WI38 (cell line): ENCODE measurements at regions not wholly inside any gene's neighbourhood (a gene's known extent, or its start where the extent isn't known, plus 50 kb on each side); places are given as distances from the start of the nearest gene placed in this dataset.

Experiments used
- H3K4me3 ChIP-seq: 2 replicates; pipeline ENCODE4 v1.5.1; 2011; ENCODE audit warnings: low read depth, mild to moderate bottlenecking, control low read depth, low read length
- TF ChIP-seq, protein P1 (sequence below): IDR thresholded peaks from 2 replicates; pipeline ENCODE4 v1.5.1; 2012; ENCODE audit warnings: low read depth, mild to moderate bottlenecking, control low read depth, low read length

DNA sequence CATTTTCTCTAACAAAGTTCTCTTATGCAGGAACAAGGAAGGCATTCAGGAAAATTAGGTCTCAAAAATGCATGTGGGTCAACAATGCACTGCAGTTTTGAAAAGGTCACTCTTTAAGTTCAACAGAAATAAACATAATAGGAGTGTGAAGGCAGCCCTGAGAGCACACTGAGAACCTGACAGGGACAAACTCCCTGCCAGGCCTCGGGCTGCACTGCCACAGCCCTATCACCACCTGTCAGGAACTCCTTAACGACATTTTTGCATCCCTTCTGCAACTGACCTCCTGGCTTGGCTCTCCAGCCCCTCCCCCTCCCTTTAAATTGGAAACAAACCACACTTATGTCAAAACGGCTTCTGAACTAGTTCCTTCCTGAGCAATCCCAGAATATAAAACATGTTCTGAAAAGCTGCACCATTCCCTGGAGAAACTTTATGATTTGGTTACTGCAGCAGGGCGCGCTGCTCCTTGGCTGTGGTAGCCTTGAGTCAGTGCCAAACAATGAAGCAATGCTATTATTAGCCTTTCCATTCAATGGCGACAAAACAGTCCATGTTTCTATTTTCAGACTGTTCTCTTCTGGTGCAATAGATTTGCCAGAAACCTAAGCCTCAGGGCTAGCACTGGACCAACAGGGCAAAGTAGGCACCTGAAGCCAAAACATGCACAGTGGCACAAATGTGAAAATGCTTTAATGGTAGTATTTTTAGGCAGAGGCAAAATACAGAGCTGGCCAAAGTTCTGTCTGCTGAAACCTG is 160.1 kb upstream of the ZNF608 start:
- TF ChIP-seq, protein P1, sequence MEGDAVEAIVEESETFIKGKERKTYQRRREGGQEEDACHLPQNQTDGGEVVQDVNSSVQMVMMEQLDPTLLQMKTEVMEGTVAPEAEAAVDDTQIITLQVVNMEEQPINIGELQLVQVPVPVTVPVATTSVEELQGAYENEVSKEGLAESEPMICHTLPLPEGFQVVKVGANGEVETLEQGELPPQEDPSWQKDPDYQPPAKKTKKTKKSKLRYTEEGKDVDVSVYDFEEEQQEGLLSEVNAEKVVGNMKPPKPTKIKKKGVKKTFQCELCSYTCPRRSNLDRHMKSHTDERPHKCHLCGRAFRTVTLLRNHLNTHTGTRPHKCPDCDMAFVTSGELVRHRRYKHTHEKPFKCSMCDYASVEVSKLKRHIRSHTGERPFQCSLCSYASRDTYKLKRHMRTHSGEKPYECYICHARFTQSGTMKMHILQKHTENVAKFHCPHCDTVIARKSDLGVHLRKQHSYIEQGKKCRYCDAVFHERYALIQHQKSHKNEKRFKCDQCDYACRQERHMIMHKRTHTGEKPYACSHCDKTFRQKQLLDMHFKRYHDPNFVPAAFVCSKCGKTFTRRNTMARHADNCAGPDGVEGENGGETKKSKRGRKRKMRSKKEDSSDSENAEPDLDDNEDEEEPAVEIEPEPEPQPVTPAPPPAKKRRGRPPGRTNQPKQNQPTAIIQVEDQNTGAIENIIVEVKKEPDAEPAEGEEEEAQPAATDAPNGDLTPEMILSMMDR = no peak
- H3K4me3 ChIP-seq = no peak overlapping the region

DNA sequence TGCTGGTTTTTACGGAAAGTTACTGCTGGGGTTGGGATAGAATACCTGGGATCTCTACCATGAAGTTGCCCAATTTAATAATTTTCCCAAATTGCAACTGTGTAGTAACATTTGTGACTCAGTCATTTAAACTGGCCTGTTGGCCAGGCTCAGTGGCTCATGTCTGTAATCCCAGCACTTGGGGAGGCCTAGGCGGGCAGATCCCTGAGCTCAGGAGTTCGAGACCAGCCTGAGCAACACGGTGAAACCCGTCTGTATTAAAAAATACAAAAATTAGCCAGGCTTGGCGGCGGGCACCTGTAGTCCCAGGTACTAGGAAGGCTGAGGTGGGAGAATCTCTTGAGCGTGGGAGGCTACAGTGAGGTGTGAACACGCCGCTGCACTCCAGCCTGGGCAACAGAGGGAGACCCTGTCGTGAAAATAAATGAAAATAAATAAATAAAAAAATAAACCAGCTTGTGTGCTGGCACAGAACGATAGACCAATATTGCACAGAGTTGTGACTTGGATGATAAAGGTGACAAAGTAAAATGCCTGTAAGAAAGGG is 160.7 kb upstream of the ZNF608 start:
- H3K4me3 ChIP-seq = no peak overlapping the region
- TF ChIP-seq, protein P1 = no peak

DNA sequence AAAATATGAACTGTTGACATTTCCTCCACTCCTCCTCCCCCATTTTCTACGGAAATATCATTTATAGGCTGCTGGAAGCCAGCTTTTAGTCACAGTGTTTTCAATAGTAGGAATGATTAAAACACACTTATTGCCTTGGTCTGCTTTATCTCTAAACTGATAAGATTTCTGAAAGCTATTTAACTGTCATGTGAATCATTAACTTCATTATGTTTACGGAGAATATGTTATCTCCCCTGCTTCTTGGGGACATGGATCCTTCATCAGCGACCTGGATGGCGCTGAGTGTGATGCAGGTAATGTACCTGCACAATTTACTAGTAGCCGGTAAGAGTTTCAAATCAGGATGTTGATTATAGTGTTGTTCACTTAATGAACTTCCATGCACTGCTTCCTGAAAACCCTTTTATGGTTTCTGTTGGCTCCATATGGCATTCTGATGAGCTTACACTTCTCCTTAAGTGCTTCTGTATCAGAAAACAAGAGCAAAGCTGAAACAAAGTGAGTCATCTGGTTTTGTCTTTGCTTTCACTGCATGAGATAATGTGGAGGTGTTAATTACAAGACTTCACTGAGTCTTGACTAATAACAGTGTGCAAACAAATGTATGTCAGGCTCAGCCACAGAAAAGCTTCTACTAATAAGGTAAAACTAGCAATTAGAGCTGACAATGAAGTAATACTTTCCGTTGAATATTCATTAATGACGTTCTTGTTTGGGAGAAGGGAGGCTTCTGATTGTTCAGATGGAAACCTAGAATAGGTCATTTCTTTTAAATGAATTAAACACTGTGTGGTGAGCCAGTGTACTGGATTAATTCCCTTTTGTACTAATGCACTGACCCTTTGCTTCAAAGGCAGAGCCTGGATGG is 162.4 kb upstream of the ZNF608 start:
- no peak overlapping the region for H3K4me3 ChIP-seq
- TF ChIP-seq, protein P1 = no peak

DNA sequence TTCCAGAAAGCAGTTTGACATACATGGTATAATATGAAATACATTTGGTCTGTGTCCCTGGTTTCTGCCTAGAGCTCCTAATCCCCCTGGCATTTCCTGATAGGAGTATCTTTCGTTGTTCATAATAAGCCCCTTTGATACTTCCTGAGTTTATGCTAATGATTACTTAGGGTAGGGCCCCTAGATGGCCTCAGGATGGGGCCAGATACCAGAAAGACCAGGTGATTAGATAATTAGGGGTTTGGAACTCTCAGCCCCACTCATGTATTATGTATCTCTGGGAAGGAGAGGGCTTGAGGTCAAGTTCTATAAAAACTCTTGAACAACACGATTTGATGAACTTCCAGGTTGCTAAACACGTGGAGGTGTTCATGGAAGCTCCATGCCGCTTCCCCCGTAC is 163.3 kb upstream of the ZNF608 start:
- H3K4me3 ChIP-seq = no peak overlapping the region
- TF ChIP-seq, protein P1 = no peak

DNA sequence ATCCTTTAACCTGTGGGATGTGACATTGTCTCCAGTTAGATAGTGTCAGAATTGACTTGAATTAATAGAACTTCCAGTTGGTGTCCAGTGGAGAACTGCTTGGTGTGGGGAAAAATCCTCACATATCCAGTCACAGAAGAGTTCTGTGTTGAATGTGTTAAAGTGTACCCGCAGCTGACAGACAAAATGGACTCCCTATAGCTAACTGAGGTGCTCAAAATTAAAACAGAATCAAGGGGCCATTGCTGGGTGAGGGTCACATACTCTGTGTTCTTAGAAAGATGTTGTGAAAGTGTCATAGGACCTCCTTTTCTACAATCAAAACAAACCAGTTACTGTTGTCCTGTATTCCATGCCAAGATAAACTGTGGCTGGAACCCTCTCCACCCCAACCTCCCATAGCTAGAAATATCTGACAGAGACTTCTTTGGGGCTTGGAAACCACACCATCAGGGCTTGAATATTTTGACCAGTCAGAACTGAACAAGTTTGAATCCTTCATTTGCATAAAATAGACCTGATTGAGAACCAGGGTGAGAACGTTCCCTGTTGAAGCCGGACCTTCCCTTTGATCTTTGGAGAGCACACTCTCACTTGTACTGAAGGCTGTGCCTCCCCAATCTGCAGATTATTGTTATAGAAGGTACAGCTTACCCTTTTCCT is 164.0 kb upstream of the ZNF608 start:
- TF ChIP-seq, protein P1 = no peak

DNA sequence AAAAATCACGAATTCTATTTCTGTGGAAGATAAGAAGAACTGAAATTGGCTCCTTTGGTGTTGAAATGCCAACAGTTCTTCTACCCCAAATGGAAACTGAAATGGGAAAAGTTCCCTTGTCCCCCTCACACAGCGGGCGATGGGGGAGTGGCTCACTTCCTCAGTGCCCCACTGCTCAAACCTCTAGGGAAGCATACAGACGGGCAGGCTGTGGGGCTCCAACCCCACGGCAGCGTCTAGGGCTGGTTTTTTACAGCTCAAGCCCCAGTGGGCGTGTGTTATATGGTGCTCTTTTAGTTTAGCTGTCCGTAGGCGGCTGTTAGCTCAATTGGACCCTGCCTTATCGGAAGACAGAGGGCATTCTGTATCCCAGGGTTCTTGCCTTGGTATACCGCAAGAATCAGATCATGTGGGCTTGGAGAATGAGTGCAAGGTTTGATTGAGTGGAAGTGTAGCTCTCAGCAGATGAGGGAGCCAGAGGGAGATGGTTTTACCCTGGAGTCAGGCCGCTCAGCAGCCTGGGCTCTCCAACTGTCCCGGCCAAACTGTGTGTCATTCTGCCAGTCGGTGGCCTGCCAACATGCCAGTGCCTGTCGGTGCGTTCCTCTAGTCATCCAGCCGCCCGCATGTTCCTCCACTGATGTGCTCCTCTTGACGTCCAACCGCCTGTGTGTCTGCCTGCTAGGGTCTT is 166.3 kb upstream of the ZNF608 start:
- TF ChIP-seq, protein P1 = no peak
- no peak overlapping the region for H3K4me3 ChIP-seq

More for the DNA sequence above, 164.0 kb upstream of the ZNF608 start:
- no peak overlapping the region for H3K4me3 ChIP-seq
